Mesothelial cell of epicardium (in vitro differentiated cells): ENCODE measurements at regions not wholly inside any gene's neighbourhood (a gene's known extent, or its start where the extent isn't known, plus 50 kb on each side); places are given as distances from the start of the nearest gene placed in this dataset.

Source experiments
- DNase-seq, 2 experiments: peaks; one replicate each; pipeline ENCODE4 v3.0.0; 2021; ENCODE audit warnings: low spot score in 2 of 2; ENCODE audit not compliant: unreplicated experiment in 2 of 2
- H3K27ac Mint-ChIP-seq: 2 replicates; pipeline ENCODE4 v1.8.0; 2021; ENCODE audit warnings: mixed read lengths
- H3K27me3 Mint-ChIP-seq: 2 replicates; pipeline ENCODE4 v1.8.0; 2021; ENCODE audit warnings: low read depth, mixed read lengths
- H3K36me3 Mint-ChIP-seq: 2 replicates; pipeline ENCODE4 v1.8.0; 2021; ENCODE audit warnings: mixed read lengths
- H3K4me1 Mint-ChIP-seq: 2 replicates; pipeline ENCODE4 v1.8.0; 2021; ENCODE audit warnings: mixed read lengths
- H3K4me3 Mint-ChIP-seq: 2 replicates; pipeline ENCODE4 v1.8.0; 2021; ENCODE audit warnings: mild to moderate bottlenecking, moderate library complexity, mixed read lengths
- H3K9me3 Mint-ChIP-seq: 2 replicates; pipeline ENCODE4 v1.8.0; 2021; ENCODE audit warnings: mixed read lengths
- TF ChIP-seq, protein P1 (sequence below): fragments of 200-600 bp; sonication (generic); IDR thresholded peaks from one replicate; pipeline ENCODE4 v1.5.0; 2021; ENCODE audit warnings: antibody characterized with exemption; ENCODE audit not compliant: unreplicated experiment

DNA sequence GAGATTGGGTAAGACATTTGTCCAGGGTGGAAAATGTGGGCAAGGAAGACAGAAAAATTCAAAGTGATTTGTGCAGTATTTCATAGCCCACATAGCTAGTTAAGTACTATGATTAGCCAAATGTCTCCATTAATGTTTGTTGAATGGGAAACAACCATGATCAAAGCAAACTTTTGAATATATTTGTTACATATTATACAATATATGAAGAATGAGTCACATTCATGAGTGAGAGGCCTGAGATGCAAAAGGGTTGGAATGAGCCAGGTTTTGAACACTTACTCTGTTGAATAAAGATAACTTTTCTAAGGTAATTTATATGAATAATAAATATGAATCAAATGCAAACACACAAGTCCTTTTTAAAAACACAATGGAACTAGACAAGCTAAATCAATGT lies 984.5 kb upstream of the CDH2 start:
- H3K27me3 Mint-ChIP-seq = no peaks in the 10 kb centered on the region
- peaks cover 28% of the 10 kb centered on the region for H3K4me1 Mint-ChIP-seq

DNA sequence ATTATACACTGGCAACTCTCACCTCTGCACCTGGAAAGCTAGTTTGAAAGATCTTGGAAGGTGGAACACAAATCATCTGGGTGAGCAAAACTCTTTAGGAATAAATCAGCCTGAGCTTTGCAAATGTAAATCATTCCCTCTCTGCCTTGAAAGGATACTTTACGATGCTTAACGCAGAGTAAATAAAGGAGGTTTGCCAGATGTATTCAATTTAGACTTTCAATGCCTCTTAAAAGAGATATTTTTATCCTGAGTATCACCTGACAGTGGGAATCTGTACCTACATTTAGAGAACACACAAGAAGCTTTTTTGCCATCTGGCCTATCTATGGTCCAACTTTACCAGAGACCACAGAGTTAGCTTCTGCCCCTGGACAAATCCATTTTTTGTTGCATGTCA lies 983.2 kb upstream of the CDH2 start:
- no peaks in the 10 kb centered on the region for H3K9me3 Mint-ChIP-seq
- no peaks in the 10 kb centered on the region for H3K27me3 Mint-ChIP-seq
- peak overlapping the region; percentile 59 for H3K27ac Mint-ChIP-seq
- H3K4me1 Mint-ChIP-seq = peaks cover 34% of the 10 kb centered on the region
- H3K4me3 Mint-ChIP-seq = no peak overlapping the region
- TF ChIP-seq, protein P1, sequence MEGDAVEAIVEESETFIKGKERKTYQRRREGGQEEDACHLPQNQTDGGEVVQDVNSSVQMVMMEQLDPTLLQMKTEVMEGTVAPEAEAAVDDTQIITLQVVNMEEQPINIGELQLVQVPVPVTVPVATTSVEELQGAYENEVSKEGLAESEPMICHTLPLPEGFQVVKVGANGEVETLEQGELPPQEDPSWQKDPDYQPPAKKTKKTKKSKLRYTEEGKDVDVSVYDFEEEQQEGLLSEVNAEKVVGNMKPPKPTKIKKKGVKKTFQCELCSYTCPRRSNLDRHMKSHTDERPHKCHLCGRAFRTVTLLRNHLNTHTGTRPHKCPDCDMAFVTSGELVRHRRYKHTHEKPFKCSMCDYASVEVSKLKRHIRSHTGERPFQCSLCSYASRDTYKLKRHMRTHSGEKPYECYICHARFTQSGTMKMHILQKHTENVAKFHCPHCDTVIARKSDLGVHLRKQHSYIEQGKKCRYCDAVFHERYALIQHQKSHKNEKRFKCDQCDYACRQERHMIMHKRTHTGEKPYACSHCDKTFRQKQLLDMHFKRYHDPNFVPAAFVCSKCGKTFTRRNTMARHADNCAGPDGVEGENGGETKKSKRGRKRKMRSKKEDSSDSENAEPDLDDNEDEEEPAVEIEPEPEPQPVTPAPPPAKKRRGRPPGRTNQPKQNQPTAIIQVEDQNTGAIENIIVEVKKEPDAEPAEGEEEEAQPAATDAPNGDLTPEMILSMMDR = no peak
- no peaks in the 10 kb centered on the region for H3K36me3 Mint-ChIP-seq
- DNase-seq = no peak

More for the DNA sequence above, 984.5 kb upstream of the CDH2 start:
- TF ChIP-seq, protein P1 = no peak
- H3K4me3 Mint-ChIP-seq = no peak overlapping the region
- no peak for DNase-seq
- peaks cover 2% of the 10 kb centered on the region for H3K9me3 Mint-ChIP-seq
- H3K27ac Mint-ChIP-seq = no peak overlapping the region
- H3K36me3 Mint-ChIP-seq = no peaks in the 10 kb centered on the region

DNA sequence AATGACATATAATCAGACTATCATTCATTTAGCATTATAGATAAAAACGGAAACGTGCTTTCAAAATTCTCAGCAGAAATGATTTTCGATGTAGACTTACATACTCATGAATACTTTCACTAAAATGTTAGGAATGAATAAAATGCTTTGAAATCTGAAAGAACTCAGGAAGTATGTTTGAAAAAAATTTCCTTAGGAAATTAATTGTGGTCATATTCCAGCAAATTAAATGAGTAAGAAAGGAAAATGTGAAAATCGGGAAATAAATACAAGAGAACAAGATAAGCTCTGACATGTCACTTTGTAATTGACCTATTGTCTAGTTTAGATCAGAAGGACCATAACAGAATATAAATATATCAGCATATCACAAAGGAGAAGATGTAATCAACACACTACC lies 981.0 kb upstream of the CDH2 start:
- no peaks in the 10 kb centered on the region for H3K9me3 Mint-ChIP-seq
- no peak overlapping the region for H3K4me3 Mint-ChIP-seq
- TF ChIP-seq, protein P1 = no peak
- no peak for DNase-seq
- no peaks in the 10 kb centered on the region for H3K27me3 Mint-ChIP-seq
- H3K36me3 Mint-ChIP-seq = no peaks in the 10 kb centered on the region
- H3K27ac Mint-ChIP-seq = no peak overlapping the region
- H3K4me1 Mint-ChIP-seq = peaks cover 47% of the 10 kb centered on the region

DNA sequence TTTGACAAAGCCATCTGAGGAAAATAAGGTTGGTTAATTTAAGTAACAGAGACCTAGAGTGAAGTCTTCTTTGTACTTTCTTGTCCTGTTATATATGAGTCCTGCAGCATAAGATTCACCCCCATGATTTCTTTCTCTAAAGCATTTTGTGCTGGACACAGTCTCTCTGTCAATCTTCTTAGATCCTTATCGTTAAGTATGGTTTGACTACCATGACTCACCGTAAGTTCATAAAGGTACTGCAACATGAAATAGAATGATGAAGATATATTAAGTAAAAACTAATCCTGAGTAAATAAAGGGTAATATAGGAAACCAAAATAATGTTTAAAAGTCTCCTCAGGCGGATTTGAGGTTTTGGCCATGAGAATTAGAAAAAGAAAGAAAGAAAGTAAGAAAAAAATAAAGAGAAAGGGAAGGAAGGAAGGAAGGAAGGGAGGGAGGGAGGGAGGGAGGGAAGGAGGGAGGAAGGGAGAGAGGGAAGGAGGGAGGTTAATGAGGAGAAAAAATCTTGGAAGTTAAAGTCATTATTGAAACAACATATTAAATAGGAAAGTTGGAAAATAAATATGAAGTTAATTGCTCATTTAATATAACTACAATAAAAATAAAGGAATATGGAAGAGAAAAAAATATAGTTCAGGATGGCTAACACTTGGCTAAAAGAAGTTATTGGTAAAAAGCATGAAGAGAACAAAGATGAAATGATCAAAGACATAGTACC lies 980.3 kb upstream of the CDH2 start:
- H3K27me3 Mint-ChIP-seq = no peaks in the 10 kb centered on the region

DNA sequence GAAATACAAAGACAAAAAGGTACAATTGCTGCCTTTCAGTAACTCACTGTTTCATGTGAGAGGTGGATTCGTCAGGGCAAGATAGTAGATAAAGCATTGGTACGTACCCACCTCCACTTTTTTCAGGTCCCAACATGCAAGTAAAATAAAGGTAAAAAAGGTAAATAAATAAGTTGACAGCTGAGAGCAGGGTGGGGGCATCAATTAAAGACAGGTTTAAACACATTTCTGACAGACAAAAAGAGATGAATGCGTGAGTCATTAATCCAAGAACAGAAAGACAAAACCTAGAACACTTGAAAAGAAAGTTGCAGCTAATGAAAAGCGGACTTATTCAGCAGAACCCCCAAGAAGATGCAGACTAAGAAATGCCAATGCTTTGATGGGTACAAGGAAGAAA lies 979.6 kb upstream of the CDH2 start:
- peaks cover 47% of the 10 kb centered on the region for H3K4me1 Mint-ChIP-seq
- no peak for DNase-seq
- no peaks in the 10 kb centered on the region for H3K27me3 Mint-ChIP-seq
- no peaks in the 10 kb centered on the region for H3K36me3 Mint-ChIP-seq
- no peaks in the 10 kb centered on the region for H3K9me3 Mint-ChIP-seq
- H3K4me3 Mint-ChIP-seq = no peak overlapping the region
- no peak overlapping the region for H3K27ac Mint-ChIP-seq
- TF ChIP-seq, protein P1 = no peak

More for the DNA sequence above, 980.3 kb upstream of the CDH2 start:
- peak overlapping the region; percentile 30 for H3K27ac Mint-ChIP-seq
- no peak for DNase-seq
- no peaks in the 10 kb centered on the region for H3K36me3 Mint-ChIP-seq
- H3K4me1 Mint-ChIP-seq = peaks cover 47% of the 10 kb centered on the region
- H3K9me3 Mint-ChIP-seq = no peaks in the 10 kb centered on the region
- no peak overlapping the region for H3K4me3 Mint-ChIP-seq
- TF ChIP-seq, protein P1 = no peak
